CD4-positive, alpha-beta T cell treated with Interleukin-4 for 1 hour (primary cell): ENCODE measurements at regions not wholly inside any gene's neighbourhood (a gene's known extent, or its start where the extent isn't known, plus 50 kb on each side); places are given as distances from the start of the nearest gene placed in this dataset.
"Not testable (repeated sequence)": the region's sequence is repeated elsewhere in the genome, so short reads cannot be mapped to it uniquely, and the experiment has no call there.

ENCODE experiments used
- DNase-seq, 2 donors: peaks; one replicate each; pipeline ENCODE4 v3.0.0-alpha.2; 2020 to 2022

DNA sequence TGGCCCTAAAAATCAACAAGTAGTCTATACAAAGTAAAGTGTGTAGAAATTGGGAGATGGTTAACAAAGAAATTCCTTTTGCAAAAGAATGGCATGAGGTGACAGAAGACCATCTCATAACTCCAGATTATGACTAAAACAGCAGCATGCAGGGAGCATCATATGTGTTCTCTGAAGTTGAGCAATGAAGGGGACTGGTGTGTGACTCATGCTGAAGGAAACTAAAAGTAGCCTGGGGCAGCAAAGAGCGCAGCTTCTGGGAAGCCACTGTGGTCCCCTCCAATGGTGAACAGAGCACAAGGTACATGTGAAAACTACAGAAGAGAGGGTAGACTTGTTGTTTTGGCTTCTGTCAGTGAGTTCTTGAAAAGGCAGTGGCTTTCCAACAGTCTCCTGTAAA is 133.4 kb downstream of the MACC1 start:
- DNase-seq: no peak

DNA sequence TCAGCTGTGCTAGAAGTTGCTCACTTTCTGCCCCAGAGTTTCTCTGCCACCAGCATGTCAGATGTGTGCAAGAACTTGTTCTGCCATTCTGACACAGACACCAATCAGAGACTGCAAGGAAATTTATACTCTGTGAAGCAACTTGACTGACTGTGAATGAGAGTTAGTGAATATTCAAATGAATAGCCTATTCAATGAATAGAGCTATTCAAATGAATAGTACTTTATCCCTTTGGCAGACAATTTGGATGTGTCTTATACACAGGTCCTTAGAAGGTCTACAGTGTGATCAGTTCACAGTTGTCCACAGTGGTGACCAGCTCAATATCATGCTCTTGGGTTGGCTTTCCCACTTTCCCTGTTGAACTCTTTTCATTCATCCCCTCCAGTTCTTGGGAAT is 138.1 kb downstream of the MACC1 start:
- DNase-seq: no peak

GRCh38 chr7:20076835-20077234 is 140.3 kb downstream of the MACC1 start:
- DNase-seq: no peak

DNA sequence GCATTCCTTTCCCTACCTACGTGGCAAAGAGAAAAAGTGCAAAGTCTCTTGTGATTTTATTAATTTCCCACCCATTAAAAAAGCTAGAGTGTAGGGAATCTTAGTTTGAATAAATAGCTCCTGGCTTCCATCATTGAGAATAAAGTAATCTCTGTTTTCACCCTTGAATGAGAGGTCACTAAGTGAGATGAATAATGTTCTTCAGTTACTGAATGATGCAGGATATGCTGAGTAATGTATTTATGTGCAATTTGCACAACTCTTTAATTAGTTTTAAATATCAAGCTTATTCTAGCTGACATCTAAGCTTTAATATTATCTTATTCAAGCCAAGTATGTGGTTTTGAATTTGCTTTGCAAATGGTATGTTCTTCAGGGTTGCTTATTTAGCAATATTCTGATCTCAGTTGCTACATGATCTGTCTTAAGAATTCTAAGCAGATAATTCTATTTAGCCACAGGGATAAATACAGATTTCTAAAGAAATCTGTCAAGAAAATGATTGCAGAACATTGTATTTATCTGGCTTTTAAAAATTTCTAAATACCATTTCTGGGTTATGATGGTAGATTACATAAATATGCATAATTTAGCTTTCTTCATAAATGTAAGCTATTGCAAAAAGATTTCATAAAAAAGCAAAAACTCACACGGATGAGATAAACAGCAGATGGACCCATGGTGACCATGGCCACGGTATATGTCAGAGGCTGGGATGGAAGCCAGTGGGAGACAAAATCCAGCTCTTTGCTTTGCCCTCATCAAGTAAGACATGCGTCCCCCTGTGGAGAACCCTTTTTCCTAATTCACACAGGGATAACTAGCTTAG is 141.0 kb downstream of the MACC1 start:
- no peak for DNase-seq

GRCh38 chr7:20075440-20075839 is 141.7 kb downstream of the MACC1 start:
- DNase-seq: no peak

DNA sequence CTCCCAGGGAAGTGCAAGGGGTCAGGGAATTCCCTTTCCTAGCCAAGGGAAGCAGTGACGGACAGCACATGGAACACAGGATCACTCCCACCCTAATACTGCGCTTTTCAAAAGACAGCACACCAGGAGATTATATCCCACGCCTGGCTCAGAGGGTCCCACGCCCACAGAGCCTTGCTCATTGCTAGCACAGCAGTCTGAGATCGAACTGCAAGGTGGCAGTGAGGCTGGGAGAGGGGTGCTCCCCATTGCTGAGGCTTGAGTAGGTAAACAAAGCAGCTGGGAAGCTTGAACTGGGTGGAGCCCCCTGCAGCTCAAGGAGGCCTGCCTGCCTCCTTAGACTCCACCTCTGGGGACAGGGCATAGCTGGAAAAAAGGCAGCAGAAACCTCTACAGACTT is 149.2 kb downstream of the MACC1 start:
- DNase-seq: not testable (repeated sequence)

GRCh38 chr7:20064974-20065862 is 152.0 kb downstream of the MACC1 start:
- no peak for DNase-seq

GRCh38 chr7:20064181-20064970 is 152.8 kb downstream of the MACC1 start:
- no peak for DNase-seq

- DNase-seq: no peak
Observed at GRCh38 chr7:20063644-20064043, 153.5 kb downstream of the MACC1 start.

- DNase-seq: no peak
Observed at GRCh38 chr7:20062932-20063331, 154.3 kb downstream of the MACC1 start.

DNA sequence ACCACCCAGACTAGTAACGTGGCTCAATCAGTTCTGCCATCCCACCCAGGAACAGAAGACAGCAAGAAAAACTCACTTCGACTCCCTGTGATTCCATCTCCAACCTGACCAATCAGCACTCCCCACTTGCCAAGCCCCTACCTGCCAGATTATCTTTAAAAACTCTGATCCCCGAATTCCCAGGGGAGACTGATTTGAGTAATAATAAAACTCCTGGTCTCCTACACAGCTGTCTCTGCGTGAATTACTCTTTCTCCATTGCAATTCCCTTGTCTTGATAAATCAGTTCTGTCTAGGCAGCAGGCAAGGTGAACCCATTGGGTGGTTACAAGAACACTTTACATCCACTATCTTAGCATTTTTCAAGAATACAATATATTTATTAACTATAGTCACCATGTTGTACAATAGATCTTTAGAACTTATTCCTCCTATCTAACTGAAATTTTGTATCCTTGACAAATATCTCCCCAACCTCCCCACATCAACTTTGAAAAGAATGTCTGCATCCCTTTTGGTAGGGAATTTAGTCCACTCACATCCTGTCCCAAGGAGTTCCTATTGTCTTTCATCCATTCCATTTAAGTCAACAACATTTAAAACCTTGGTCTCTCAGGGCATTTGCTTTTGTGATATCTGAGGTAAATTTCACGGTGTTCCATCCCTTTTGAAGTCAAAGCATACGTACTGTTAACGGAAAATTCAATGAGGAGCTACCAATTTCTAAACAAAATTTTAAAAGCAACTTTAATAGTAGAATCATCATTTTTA is 163.7 kb downstream of the MACC1 start:
- no peak for DNase-seq

DNA sequence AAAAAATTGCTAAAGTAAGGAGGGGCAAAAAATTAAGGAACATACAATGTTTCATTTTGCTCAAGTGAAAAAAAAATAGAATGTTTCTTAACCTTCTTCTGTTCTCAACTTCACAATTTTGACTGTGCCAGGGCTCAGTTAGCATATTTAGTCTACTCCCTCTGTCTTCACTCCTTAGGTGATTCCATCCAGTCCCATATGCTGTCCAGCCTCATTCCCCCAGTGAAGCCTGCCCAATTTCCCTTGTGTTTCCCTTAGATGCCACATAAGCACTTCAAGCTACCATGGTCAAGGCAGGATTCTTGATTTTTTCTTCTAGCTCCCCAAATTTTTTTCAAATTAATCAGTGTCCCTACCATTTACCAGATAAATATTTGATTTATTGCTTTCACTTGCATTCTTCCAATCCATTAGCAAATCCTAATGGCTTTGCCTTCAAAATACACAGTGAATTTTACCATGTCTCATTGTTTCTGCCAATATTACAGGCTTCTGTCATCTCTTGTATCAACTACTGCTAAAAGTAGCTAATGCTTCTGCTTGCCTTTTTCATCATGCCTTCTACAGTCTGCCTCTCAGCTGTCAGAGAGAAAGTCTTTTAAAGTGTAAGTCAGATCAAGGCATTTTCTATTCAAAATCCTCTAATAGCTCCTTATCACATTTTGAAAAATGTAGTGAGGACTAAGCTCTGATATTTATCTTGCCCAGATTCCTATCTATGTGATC is 166.8 kb downstream of the MACC1 start:
- DNase-seq: no peak

GRCh38 chr7:20038676-20039075 is 178.5 kb downstream of the MACC1 start:
- no peak for DNase-seq

DNA sequence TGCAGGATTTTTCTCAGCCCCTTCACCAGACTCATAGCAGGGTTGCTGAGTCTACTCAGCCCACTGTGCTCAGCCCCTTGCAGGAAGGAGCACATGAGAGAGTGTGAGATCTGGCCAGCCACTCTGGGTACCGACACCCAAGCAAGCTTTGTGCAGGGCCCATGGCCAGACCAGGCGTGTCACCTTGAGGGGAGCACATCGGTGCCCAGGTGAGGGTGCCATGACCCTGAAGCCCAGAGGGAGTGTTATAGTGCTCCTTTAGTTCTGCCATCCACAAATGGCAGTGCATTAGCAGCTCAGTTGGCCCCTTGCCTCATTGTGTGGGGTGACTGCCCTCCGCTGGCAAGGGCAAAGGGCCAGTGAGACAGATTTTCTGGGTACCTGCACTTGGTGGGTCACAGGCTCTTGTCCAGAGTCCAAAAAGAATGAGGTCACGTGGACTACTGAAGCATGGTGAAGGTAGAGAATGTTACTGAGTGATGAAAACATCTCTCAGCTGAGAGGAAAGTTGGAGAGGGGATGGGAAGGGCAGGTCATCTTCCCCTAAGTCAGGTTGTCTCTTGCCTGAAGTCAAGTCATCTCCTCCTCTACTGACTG is 181.8 kb downstream of the MACC1 start:
- no peak for DNase-seq

- no peak for DNase-seq
Observed at GRCh38 chr7:20033621-20034400, 183.4 kb downstream of the MACC1 start.

- no peak for DNase-seq
Observed at GRCh38 chr7:20032741-20033140, 184.4 kb downstream of the MACC1 start.

DNA sequence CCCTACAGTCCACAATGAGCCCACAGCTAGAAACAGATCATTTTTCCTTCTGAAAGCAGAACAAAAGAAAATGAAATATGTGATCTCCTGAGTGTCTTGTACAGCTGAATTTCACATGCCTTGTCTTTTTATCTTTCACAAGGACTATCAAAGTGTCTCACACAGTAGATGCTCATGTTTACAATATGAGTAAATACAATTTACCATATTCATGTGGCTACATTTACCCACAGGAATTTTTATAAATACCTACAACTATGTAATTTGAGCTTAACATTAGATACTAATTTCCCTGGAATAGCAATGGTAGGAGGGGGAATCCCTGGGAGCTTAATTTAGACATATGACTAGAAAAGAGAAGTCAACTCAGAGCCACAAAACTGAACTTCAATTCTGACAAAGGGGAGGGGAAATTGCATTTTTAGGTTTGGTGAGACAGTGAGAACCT is 186.2 kb downstream of the MACC1 start:
- DNase-seq: no peak

- no peak for DNase-seq
Observed at GRCh38 chr7:20030417-20030816, 186.8 kb downstream of the MACC1 start.

DNA sequence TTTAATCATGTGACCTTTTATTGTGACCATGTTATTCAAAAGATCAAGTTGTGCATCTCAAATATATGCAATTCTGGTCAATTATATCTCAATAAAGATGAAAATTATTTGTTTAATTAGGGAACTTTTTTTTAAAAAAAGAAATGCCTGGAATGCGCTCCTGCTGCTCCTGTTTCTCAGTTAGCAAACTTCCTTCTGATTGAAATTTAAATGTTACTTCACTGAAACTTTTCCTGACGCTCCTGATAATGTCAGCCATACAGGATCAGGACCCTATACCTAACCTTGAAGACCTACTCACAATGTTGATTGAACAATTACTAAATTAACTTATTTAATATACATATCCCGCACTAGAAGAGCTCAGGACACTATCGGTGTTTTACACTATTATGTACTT is 190.4 kb downstream of the MACC1 start:
- DNase-seq: no peak

DNA sequence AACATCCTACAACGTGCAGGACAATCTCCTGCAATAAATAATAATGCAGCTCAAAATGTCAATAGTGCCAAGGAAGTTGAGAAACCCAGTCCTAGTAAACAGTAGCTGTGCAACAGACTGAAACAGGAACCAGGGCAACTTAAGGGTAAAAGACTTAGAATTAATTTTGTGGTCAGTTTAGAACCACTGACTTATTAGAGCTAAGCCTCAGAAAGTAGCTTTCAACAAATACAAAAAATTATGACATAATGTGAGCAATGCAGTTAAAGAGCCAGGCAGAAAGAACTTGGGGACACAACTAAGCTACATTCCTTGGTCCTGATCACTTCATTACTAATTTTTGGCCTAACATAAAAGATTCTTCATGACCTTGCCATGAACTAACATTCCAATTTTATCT is 195.4 kb downstream of the MACC1 start:
- DNase-seq: no peak
